ENCODE measurements at regions not wholly inside any gene's neighbourhood (a gene's known extent, or its start where the extent isn't known, plus 50 kb on each side); places are given as distances from the start of the nearest gene placed in this dataset.
"Not testable (repeated sequence)": the region's sequence is repeated elsewhere in the genome, so short reads cannot be mapped to it uniquely, and the experiment has no call there.

- not testable (repeated sequence) for TF ChIP-seq CTCF, POLR2A (IDR thresholded peaks at IDR 0.05)
These were observed 51.8 kb upstream of the CPSF6 start for GRCh38 chr12:69187572-69187971.
